ENCODE measurements at regions not wholly inside any gene's neighbourhood (a gene's known extent, or its start where the extent isn't known, plus 50 kb on each side); places are given as distances from the start of the nearest gene placed in this dataset.

DNA sequence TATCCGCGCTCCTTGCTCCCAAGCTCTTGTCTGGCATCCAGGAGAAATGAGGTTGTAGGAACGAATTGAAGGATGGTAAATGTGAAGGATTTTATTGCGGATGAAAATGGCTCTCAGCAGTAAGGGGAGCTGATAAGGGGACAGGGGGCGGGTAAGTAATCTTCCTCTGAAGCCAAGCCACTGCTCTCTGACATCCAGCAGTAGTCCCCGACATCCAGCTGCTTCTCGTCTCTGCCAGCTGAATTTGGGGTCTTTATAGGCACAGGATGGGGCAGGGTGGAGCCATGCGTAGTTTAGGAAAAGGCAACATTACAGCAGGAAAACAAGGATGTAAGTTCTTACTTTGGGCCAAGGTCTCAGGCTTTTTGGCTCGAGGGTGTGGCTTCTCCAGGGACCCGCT, 1370.1 kb upstream of the RAG2 start:
- DNase-seq: no peak

- DNase-seq: peak in 1 of 2 experiments; percentile 0
These were observed 1369.6 kb upstream of the RAG2 start for GRCh38 chr11:37967635-37968034.

GRCh38 chr11:37963440-37963839, 1365.4 kb upstream of the RAG2 start:
- DNase-seq: no peak

DNA sequence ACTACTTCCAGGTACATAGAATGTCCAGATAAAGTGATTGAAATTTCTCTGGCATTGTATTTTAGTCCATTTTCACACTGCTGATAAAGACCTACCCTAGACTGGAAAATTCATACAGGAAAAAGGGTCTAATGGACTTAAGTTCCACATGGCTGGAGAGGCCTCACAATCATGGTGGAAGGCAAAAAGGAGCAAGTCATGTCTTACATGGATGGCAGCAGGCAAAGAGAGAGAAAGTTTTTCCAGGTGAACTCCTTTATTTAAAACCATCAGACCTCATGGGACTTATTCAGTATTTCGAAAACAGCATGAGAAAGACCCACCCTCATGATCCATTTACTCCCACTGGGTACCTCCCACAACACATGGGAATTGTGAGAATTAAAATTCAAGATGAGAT, 1359.7 kb upstream of the RAG2 start:
- no peak for DNase-seq

DNA sequence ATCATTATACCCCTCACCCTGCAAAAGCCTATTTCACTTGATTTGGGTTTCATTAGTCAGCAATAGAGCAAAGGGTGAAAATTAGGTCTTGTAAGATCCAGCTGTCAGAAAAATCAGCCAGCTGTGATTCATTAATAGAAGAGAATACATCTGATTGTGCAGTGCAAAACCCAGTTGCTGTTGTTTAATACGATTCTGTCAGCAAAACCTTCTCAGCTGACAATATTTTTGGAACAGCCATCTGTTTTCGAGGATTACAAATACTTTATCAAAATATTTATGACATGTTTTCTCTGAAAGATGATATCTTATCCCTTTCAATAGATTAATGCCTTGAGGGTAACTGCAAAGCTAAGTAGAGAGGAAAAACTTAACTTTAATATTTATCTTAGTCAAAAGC, 1354.0 kb upstream of the RAG2 start:
- DNase-seq: peak in 1 of 2 experiments; percentile 70

- no peak for DNase-seq
These were observed 1350.2 kb upstream of the RAG2 start for GRCh38 chr11:37948258-37948657.

- DNase-seq: peak in 1 of 2 experiments; percentile 29
These were observed 1349.8 kb upstream of the RAG2 start for GRCh38 chr11:37947821-37948220.

DNA sequence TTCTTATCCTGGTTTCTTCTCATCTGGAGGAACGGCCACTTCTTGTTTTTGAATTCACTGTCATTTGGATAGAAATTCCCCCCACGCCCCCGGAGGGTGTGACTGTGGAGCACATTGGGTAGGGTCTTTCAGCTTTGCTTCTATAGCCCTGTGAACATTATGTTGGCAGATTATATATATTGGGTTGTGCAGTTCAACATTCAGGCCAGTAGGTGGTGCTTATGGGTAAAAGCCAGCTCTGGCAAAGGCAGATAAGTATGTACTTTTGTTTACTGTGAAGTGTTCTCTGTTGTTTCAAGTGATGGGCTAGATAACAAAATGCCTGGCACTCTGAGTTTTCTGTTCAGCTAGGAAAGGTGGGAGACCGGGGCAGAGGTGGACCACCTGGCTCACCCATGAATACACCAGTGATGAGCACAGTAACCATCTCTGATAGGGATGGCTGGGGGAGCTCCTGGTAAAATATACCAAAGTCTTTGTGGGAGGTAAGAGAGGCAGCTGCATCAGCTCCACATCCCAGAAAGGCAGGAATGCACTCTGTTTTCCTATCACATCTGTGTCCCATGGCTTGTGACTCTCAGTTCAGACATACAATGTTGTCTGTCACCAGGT, 1348.2 kb upstream of the RAG2 start:
- DNase-seq: peak in 1 of 2 experiments; percentile 22

- DNase-seq: no peak
These were observed 1344.0 kb upstream of the RAG2 start for GRCh38 chr11:37942081-37942480.

GRCh38 chr11:37929100-37929653, 1331.1 kb upstream of the RAG2 start:
- no peak for DNase-seq

- no peak for DNase-seq
These were observed 1328.7 kb upstream of the RAG2 start for GRCh38 chr11:37926772-37927171.

- no peak for DNase-seq
These were observed 1318.3 kb upstream of the RAG2 start for GRCh38 chr11:37916331-37916730.

GRCh38 chr11:37914859-37915258, 1316.8 kb upstream of the RAG2 start:
- DNase-seq: no peak

DNA sequence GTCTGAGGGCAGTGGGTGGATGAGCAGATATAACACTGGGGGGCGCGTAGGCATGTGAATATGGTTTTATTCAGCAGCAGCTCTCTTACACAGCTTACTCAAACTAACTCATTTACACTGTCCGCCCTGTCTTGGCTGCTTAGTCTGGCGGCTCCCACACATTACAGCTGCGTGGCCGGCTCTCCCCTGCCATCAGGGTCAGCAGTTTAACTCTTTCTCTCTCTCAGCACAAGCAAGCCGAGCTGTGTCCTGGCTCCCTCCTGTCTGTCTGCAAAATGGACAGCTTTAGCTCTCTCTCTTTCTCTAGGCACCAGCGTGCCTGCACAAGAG, 1310.1 kb upstream of the RAG2 start:
- no peak for DNase-seq

GRCh38 chr11:37907436-37908218, 1309.6 kb upstream of the RAG2 start:
- DNase-seq: no peak

DNA sequence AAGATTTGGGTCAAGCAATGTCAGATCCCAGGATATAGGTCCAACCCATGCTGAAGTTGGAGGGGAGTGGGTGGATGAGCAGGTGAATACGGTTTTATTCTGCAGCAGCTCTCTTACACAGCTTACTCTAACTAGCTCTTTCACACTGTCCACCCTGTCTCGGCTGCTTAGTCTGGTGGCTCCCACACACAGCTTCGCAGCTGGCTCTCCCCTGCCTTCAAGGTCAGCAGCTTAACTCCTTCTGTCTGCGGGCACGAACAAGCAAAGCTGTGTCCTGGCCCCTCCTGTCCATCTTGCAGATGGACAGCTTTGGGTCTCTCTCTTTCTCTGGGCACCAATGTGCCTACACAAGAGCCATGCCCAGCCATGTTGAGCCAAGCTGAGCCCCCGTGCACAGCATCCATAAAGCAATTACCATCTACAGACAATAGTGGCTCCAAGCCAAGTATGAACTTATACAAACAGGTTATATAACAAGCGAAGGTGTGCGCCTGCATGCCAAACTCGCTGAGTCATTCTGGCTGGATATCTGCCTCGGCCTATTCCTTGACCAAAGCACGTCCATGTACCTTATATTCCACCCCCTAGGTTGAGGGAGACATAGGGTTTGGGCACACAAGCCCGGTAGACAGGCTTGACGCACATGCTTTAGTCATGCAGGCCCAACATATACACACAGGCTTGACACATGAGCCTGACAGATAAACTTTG, 1307.8 kb upstream of the RAG2 start:
- no peak for DNase-seq

- DNase-seq: no peak
These were observed 1298.0 kb upstream of the RAG2 start for GRCh38 chr11:37896016-37896415.

DNA sequence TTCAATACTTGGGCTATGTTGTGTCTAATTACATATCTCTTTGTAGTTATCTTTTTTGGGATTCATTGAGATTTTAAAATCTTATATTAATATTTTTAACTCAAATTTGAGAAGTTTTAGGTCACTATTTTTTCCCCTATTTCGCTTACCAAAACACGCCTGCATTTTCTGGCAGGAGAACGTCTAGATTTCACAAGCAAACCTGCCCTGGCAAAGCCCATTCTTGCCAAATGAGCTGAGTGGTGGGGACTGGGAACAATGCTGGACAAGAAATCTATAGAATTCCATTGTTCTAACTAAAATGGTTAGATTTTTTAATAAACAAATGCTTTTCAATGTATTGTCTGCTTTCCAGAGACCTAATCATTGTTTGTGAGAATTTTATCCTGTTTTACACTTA, 1283.7 kb upstream of the RAG2 start:
- DNase-seq: no peak

DNA sequence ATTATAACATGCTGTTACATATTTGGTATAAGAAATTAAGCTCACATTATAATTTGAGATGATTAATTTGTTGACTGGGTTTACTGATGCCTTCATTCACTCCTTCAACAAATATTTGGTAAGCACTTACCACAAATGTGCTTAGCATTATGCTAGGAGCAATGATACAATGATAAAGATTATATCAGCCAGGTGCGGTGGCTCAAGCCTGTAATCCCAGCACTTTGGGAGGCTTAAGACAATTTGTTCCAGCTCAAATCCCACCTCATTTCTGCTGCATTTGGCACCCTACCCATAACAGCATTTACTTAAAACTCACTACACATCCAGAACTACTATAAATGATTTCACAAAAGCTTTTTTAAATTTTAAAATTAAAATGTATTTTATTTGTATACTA, 1263.6 kb upstream of the RAG2 start:
- DNase-seq: peak; percentile 7 to 43

- peak; percentile 13 to 37 for DNase-seq
These were observed 1260.9 kb upstream of the RAG2 start for GRCh38 chr11:37858806-37859537.

DNA sequence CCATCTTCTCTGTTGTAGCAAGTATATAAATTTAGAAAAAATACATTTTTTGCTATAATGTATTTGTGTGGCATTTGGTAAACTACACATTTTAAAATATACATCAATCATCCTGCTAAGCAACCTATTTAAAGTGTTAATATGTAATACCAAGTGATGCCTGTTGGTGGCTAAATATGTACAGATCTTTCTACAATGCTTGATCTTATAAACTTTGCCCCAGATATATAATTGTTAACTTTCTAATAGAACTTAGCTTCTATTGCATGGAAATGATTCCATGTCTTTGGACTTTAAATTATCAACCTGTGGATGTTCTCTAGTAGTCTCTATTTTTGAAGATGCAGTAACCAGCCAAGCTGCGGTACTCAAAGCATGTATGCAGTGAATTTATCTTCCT, 1260.4 kb upstream of the RAG2 start:
- no peak for DNase-seq

- no peak for DNase-seq
These were observed 1259.7 kb upstream of the RAG2 start for GRCh38 chr11:37857726-37858125.

- no peak for DNase-seq
These were observed 1251.7 kb upstream of the RAG2 start for GRCh38 chr11:37849706-37850105.

Data from NCI-H524 (cell line).